GF-D8 (cell line): ENCODE measurements at regions not wholly inside any gene's neighbourhood (a gene's known extent, or its start where the extent isn't known, plus 50 kb on each side); places are given as distances from the start of the nearest gene placed in this dataset.

Experiments used
- DNase-seq: peaks from one replicate; lab custom pipeline; 2025; lab: John Stamatoyannopoulos, UW

DNA sequence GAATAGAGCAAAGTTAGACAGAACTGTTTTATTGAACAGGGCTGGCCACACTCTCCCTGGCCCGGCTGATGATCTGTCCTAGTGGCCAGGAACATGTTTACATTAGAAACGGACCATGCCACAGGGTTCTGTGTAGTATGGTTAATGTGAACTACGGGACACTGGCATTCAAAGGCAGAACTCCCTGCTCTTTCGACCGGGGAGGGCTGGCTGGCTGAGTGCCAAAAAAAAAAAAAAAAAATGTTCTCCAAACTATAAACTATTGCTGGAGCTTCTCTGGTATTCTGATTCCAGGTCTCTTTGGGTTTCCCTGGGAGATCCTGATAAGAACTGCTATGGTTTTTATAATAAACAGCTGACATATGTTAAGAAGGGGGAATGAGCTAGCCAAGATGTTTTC lies 1262.6 kb upstream of the SORCS1 start:
- no peak for DNase-seq

DNA sequence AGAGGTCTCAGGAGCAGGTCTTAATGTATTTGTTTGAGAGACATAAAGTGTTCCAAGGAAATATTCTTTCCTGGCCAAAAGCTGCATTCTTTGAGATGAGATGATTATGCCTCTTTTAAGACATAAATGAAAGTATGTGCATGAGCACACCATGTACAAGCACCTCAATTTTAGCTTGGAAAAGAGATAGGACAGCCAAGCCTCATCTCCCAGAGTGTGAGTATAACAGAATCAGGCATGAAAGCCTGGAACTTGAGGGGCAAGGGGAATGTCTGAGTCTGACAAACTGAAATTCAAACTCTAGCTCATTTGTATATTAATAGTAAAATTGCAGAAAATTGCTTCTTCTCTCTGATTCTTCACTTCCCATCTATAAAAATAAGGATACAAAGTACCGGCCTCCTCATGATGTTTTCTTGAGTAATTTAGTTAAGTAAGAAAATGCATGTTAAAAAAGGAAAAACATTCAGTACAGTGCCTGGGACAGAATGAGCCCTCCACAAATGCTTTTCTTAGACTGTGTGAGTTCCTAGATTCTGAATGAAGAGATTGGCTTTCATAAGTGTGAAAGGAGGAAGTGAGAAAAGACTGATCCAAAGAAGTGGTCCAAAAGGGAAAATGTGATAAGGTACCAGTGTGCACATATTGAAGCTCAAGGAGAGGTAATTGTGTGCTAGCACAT lies 1260.9 kb upstream of the SORCS1 start:
- no peak for DNase-seq

DNA sequence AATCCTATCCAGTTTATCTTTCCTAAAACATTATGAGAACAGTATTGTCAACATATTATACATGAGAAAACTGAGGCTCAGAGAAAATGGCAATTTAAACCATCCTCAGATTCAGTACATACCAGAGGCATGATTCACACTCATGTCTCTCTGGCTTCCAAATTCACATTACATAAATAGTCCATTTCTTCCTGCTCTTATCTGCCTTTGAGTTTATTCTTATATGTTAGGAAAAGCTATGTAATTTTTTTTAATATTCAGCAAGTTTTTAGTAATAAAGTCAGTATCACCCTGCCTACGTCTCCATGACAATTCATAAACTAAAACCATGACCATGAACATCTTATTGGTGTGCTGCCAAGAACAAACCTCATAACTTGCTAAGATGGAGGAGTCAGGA lies 1260.2 kb upstream of the SORCS1 start:
- no peak for DNase-seq

DNA sequence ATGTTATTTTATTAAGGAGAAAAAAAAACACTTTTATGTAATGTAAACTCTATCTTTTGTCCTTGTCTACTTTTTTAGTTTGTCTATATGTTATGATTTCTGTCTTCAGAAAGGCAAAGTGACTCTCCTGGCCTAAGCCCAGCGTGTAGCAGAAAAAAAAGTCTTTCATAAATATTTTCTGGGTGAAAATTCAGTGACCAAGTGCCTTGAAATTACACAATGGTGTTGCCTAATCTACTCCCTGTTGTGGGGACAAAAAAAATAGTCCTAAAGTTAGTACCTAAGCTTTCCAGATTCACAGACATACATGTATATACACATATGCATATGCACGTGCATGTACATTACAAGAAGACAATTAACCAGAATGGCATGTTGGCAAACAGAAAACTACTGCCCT lies 1257.8 kb upstream of the SORCS1 start:
- DNase-seq, result no peak

DNA sequence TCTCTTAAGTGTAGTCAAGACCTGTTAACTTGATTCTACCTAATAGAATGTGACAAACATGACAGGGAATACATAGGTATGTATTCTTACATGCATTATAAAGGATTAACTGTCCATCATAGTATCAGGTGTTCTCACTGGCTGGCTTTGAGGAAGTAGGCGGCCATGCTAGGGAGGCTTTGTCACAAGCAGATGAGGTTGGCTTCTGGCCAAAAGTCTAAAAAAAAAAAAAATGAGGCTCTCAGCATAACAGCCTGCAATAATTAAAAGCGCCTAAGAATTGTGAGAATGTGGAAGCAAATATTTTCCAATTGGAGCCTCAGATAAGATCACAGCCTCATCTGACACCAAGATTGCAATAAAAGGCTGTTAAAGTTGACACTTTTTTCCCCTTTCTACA lies 1256.8 kb upstream of the SORCS1 start:
- DNase-seq, result no peak

DNA sequence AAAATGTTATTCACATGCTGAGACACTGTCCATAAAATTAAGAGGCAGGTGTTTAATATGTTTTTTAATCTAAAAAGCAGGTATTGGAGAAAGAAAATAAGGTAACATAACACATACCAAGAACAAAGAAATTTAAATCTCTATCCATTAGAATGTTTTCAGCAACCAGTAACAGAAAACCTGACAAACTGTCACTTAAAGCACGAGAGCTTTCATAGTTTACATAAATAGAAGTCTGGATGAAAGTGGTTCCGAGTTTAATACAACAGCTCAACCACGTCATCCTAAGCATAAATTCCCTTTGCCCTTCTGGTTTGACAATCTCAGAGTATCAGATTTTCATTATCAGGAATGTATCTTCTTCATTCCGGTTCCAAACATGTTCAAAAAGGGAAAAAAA lies 1249.4 kb upstream of the SORCS1 start:
- DNase-seq, result no peak

DNA sequence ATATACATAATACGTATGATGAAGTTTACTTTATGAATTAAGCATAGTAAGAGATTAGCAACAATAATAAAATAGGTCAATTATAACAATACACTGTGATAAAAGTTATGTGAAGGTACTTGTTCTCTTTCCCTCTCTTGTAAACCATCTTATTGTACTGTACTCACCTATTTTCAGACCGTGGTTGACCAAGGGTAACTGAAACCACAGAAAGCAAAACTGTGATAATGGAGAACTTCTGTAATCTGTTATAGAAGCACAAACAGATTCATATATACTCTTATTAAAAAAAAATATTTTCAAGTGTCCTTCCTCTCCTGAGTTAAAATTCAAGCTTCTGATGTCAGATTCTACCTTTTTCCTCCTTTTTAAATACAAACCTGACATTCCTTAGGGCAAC lies 1247.8 kb upstream of the SORCS1 start:
- DNase-seq, result no peak

DNA sequence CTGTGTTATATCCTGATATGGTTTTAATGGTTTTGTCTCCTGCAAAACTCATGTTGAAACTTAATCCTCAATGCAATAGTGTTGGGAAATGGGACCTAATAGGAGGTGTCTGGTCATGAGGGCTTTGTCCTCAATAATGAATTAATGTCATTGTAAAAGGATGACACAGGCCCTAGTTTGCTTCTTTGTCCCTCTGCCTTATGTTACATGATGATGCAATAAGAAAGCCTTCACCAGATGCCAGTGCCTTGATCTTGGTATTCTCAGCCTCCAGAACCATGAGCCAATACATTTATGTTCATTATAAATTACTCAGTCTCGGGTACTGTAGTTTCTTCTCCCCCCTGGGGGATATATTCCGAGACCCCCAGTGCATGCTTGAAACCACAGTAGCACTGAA lies 1247.4 kb upstream of the SORCS1 start:
- DNase-seq, result no peak

DNA sequence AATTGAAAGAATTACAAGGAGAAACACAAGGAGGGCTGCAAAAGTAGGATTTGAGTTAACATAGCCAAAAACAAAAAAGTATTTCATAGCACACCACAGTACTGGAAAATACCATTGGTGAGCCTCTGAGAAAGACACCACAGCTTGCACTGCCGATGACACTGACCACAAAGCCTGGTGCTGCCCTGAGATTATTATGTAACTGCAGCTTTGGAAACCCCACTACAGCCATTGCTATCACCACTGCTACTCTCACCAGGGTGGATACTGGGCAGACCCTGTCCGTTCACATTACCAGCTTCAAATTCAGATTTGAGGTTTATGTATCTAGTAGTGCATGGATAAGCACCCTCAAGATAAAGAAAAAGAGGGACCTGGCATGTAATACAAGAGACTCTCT lies 1246.7 kb upstream of the SORCS1 start:
- DNase-seq, result no peak

DNA sequence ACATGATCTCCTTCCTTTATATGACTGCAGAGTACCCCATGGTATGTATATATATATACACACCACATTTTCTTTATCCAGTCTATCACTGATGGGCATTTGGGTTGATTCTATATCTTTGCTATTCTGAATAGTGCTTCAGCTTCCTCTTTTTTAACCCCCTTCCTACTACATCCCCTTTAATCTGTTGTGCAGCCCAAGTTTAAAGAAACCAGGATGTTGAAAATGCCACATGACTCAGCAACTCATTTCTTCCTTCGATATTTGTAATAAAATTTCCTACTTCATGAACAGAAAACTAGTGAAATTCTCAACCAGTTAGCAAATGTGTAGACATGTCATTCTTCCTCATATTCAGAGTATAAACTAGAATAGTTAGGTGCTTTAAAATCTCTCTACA lies 1245.7 kb upstream of the SORCS1 start:
- DNase-seq, result no peak

DNA sequence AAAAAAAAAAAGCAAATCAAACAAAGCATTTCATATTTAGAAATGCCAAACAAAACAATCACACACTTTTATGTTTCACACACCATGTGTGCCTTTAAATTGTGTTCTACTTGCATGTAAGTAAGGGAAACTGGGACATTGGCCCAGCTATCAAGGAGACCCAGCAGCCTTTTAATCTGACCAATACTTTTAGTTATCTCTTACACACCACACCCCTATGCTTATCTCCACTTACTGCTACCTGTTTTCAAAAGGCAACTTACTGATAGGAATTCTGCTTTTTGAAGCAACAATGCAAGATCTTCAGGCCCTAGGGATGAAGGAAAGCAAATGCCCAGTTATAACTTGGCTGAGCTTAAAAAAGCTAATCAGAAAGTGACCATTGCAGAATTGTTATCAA lies 1244.8 kb upstream of the SORCS1 start:
- no peak for DNase-seq

DNA sequence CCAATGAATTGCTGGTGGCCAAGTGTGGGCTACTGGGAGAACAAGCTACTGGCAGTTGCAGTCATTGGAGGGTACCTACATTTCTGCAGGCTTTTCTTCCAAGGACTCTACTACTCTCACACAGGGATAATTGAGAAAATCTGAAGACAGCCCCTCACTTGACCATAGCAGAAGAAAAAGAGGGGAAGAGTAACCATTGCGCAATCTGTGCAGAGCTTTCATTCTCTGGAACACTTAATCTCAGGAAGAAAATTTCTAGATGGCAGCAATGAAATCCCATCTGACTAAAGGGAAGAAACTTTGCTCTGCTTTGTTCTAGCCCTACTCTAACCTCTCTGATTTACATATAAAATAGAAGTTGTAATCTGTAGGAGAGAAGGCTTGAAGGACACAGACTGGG lies 1239.6 kb upstream of the SORCS1 start:
- no peak for DNase-seq

DNA sequence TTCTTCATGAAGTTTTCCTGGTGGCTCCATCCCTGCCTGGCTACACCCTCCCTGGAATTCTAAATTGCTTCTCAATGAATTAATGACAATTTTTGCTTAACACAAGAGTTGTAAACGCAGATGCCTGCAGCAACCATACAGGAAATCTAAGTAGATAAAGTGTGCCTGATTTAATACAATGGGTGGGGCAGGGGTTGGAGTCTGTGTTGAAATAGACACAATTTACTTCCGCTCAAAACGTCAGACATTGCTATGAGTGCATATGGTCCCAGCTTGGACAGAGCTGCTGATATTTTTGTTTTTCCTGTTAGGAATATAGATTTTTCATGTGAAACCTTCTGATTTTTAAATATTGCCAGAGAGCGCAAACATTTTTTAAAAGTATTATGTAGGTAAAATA lies 1235.0 kb upstream of the SORCS1 start:
- DNase-seq, result no peak

DNA sequence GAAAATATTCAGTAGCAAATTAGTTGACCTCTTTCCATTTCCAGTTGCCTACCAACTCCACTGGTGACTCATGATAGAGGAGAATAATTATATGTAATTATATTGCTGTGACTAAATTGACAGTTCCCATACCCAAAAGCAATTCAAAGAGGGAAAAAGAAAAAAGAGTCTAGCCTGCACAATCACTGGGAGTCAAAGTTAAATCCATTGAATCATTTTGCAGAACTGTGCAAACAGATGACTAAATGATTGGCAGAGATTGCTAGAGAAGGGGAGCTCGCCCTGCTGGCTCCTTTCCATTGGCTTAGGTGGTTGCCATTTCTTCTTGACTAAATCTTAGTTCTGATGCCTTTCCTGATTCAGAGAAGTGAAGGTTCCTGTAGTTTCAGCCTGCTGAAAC lies 1228.6 kb upstream of the SORCS1 start:
- DNase-seq, result no peak

DNA sequence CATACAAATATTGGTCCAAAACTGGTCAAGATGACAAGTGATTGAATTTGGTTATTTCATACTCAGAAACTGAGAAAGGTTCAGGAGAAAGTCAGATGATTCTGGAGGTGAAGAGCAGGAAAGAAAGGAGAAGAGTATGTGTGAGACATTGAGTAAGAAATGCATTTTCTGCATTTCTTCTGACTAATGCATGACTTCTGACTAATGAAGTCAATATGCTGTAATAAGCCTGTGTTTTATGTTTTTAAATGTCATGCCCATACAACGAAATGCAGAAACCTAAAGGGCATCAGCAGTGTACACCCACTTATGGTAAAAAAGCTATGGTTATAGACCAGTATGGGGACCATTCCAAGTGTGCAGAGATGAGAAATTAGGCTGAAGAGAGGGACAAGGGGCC lies 1227.8 kb upstream of the SORCS1 start:
- DNase-seq, result no peak

DNA sequence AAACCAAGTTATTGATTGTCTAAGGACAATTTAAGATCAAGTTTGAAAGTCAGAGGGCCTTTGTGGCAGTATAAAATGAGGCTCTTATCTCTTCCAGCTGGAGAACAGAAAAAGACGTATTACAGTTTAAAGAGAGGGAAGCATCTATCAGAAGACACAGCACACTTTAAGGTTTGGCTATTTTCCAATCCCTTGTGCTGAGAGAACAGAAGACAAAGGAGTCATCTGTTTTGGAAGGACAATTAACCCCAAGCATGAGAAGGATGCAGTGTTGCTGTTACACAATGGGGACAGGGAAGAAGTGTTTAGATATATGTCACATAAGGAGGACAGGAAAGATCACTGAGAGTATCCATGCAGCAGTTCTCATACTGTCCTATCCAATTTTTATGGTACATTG lies 1224.2 kb upstream of the SORCS1 start:
- no peak for DNase-seq

DNA sequence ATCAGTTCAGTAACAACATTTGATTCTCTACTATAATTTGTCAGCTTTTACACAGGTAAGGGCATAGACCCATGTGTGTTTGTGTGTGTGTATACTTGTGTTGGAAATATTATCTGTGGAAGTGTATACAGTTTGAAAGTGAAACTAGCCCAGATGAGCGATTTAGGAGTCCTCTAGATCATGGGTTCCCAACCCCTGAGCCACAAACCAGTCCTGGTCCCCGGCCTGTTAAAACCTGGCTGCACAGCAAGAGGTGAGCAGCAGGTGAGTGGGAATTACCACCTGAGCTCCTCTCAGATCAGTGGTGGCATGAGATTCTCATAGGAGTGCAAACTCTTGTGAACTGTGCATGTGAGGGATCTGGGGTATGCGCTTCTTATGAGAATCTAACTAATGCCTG lies 1221.5 kb upstream of the SORCS1 start:
- no peak for DNase-seq

DNA sequence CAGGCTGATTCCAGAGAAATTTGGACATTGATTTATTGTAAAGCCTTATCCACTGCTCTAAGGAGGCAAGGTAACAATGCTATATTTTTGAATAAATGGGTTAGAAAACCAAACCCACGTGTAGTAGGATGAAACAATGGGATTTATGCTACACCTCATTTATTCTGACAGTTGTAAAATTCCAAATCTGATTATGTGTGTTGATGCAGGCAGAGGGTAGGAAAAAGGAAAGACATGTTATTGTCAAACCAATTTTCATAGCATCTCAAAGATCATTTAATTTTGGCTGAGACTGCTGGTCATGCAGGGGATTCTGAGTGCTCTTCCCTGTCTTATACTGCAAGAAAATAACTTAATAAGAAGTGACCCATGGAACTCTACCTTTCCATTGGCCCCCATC lies 1219.9 kb upstream of the SORCS1 start:
- no peak for DNase-seq

DNA sequence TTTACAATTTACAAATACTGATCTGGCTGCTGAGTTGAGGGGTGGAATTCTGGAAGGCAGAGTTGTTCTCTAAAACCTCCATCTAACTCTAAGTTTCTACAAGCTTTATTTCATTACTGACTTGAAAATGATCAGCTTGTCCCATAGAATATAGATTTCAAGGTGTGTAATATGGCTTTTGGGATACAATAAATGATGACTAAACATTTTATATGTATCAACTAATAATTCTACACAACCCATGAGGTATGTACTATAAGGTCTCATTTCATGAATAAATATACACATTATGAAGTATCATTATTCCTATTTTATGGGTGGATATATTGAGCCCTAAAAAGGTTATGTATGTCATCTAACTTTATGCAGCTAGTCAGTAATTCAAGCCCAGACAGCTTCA lies 1214.3 kb upstream of the SORCS1 start:
- DNase-seq, result no peak

DNA sequence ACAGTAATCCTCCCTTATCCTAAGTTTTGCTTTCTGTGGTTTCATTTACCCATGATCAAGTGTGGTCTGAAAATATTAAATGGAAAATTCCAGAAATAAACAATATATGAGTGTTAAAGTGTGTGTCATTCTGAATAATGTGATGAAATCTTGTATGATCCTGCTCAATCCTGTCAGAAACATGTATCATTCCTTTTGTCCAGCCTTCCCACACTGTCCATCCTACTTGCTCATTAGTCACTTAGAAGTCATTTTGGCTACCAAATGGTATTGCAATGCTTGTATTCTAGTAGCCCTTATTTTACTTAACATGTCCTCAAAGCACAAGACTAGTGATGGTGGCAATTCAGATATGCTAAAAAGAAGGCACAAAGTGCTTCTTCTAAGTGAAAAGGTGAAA lies 1211.2 kb upstream of the SORCS1 start:
- DNase-seq, result no peak

DNA sequence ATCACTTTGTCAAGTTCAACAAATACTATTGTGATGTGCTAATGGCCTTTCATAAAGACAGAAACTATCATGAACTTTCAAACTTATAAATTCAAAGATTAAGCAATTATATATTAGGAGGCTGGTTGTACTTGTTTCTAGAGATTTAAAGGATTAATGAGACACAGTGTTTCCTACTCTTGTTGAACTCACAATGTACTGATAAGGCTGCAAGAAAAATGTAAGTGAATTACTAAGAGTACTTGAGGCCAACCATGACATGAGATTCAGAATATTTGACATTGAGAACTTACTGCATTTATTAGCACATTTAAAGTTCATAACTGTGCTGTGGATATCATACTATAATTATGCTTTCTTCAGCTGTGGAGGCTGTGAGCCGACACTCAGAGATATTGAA lies 1210.5 kb upstream of the SORCS1 start:
- DNase-seq, result no peak

DNA sequence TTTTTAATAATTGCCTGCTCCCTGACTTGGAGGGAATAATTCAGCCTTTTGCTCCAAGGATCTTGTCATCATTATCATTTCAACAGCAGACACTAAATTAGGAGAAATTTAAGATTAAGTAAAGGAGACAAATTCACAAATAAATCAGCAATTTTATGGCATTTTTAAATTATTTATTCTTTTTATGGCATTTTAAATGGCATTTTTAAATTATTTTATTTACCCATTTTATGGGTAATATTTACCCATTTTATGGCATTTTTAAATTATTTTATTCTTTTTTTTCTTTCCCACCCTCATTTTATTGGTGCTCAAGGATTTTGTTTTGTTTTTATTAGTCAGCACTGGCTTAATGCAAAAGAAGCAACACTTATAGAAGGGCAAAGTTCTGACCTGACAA lies 1201.0 kb upstream of the SORCS1 start:
- no peak for DNase-seq

DNA sequence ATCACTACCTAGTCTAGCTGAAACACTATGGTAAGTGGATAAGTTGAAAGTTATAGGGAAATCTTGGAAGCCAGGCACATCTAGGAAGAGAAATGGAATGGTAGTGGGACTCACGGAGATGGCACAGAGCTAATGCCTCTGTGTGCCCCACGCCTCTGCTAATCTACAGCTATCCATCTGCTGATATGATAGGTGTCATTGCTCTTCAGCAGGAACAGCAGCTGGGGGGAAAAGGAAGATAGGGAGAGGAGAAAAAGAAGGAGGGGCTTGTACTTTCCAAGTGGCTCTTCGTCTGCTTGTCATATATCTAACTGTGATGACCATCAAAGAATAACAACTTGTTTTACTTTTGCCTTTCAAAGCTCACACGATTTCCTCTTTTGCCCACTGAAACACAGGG lies 1199.1 kb upstream of the SORCS1 start:
- DNase-seq, result no peak

DNA sequence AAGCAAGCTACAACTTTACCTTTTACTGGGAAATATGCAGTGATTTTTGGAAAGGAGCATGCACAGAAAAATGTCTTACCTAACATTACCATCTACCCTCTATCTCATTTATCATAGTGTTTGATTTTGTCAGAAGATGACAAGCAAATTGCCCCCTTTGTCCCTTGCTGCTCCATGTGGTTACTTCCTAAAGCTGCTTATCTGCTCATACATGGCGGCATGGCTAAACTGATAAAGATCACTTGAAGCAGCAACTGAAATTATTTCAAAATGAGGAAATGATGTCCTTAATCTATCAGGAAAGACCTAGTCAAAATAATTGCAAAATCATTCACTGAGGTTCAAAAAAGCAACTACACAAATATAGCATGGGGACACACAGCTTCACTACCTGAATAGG lies 1198.5 kb upstream of the SORCS1 start:
- DNase-seq, result peak; percentile 46

DNA sequence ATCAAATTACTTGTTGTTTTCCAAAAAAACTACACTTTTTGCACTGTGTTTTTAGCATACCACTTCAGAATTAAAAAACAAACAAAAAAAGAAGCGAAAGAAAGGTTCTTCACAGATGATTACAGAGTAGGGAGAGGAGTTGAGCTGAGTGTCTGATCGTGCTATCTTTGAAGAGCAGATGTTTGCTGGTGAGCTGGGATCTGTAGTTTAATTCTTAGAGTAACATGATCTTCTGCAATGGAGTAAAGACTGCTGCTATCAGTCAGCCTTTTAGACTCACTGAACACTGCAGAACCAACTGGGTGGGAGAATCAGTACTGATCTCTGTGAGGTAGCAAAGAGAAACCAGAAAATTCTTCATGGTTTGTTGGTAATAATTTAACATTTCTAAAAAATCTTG lies 1197.8 kb upstream of the SORCS1 start:
- DNase-seq, result no peak
